ENCODE measurements at regions not wholly inside any gene's neighbourhood (a gene's known extent, or its start where the extent isn't known, plus 50 kb on each side); places are given as distances from the start of the nearest gene placed in this dataset.

GRCh38 chr21:23740463-23740862 is 1866.8 kb downstream of the MRPL39 start:
- peaks cover 0 to 4% (median 0%) of the 10 kb centered on the region in 4 donors for H3K9me3 ChIP-seq (ENCODE audit: control insufficient read depth in 4 of 4, low read length in 3 of 4)
- H3K27ac ChIP-seq (ENCODE audit: low read depth in 1 of 2, low read length in 2 of 2) = no peak overlapping the region
- H3K9ac ChIP-seq (ENCODE audit: low read depth in 1 of 2, low read length in 2 of 2) = no peak overlapping the region
- no peaks in the 10 kb centered on the region for H3K36me3 ChIP-seq (ENCODE audit: control insufficient read depth in 4 of 4, insufficient read depth in 3 of 4, low read depth in 1 of 4, low read length in 3 of 4)
- H3K4me1 ChIP-seq (ENCODE audit: control insufficient read depth in 4 of 4, insufficient read depth in 4 of 4, low read length in 3 of 4) = no peaks in the 10 kb centered on the region
- no peaks in the 10 kb centered on the region for H3K27me3 ChIP-seq (ENCODE audit: control insufficient read depth in 4 of 4, insufficient read depth in 4 of 4, low read length in 3 of 4)
- no peak for DNase-seq (ENCODE audit: low spot score)
- TF ChIP-seq MAX (IDR thresholded peaks at IDR 0.05) (no peak), RXRA (IDR thresholded peaks at IDR 0.05) (no peak), FOXA2 (IDR thresholded peaks at IDR 0.05) (no peak), ATF3 (IDR thresholded peaks at IDR 0.05) (no peak), GABPA (IDR thresholded peaks at IDR 0.05 in 1 of 2, conservative IDR thresholded peaks at IDR 0.05 in 1 of 2) (no peak), YY1 (IDR thresholded peaks at IDR 0.05) (no peak), SP1 (IDR thresholded peaks at IDR 0.05) (no peak), HNF4A (conservative IDR thresholded peaks at IDR 0.05) (no peak), JUND (IDR thresholded peaks at IDR 0.05) (no peak), REST (IDR thresholded peaks at IDR 0.05) (no peak), ZBTB33 (IDR thresholded peaks at IDR 0.05) (no peak), EGR1 (IDR thresholded peaks at IDR 0.05; ENCODE audit: low read depth in 2 of 2) (no peak), CTCF (IDR thresholded peaks at IDR 0.05; ENCODE audit: low read depth, low read length, missing input control) (no peak), TAF1 (conservative IDR thresholded peaks at IDR 0.05) (no peak), NR2F2 (IDR thresholded peaks at IDR 0.05) (no peak), HNF4G (IDR thresholded peaks at IDR 0.05) (no peak), FOXA1 (IDR thresholded peaks at IDR 0.05) (no peak), RAD21 (IDR thresholded peaks at IDR 0.05) (no peak)
- H3K4me3 ChIP-seq (ENCODE audit: low read depth in 1 of 3, low read length in 3 of 3) = no peak overlapping the region
- 63% methylated on average over 5 of the region's 5 CpGs for WGBS
